ENCODE measurements at regions not wholly inside any gene's neighbourhood (a gene's known extent, or its start where the extent isn't known, plus 50 kb on each side); places are given as distances from the start of the nearest gene placed in this dataset.

GRCh38 chr14:100398044-100398443 is 74.9 kb downstream of the SLC25A47 start:
- Histone ChIP-seq H2AFZ (ENCODE audit: low read length) (no peak overlapping the region), H3K36me3 (ENCODE audit: control insufficient read depth, insufficient read depth, low read length) (no peaks in the 10 kb centered on the region), H3K27me3 (ENCODE audit: control insufficient read depth, insufficient read depth, low read length) (no peaks in the 10 kb centered on the region), H4K20me1 (ENCODE audit: control insufficient read depth, extremely low read depth, insufficient read depth, low read length) (no peaks in the 10 kb centered on the region), H3K79me2 (ENCODE audit: control insufficient read depth, insufficient read depth, low read length) (peaks cover 5% of the 10 kb centered on the region), H3K4me2 (ENCODE audit: extremely low read depth, insufficient read depth, low read length) (no peak overlapping the region), H3K9me3 (ENCODE audit: control insufficient read depth, insufficient read depth, low read depth, low read length) (no peaks in the 10 kb centered on the region), H3K4me3 (replicated peaks in 1 of 4; ENCODE audit: control extremely low read depth in 1 of 4, insufficient read depth in 1 of 4, low read depth in 3 of 4, low read length in 4 of 4) (no peak overlapping the region), H3K9ac (ENCODE audit: insufficient read depth, low read length) (no peak overlapping the region), H3K27ac (ENCODE audit: insufficient read depth, low read length) (no peak overlapping the region), H3K4me1 (ENCODE audit: control insufficient read depth, extremely low read depth, insufficient read depth, low read length) (no peaks in the 10 kb centered on the region)
- DNase-seq (ENCODE audit: low read depth in 2 of 2), result no peak
- TF ChIP-seq CTCF (conservative IDR thresholded peaks at IDR 0.05 in 1 of 2, IDR thresholded peaks at IDR 0.05 in 1 of 2; ENCODE audit: low read depth in 1 of 2, low read length in 2 of 2) (no peak), EZH2 (IDR thresholded peaks at IDR 0.05; ENCODE audit: low read length, missing control alignments) (no peak)

- Histone ChIP-seq H3K36me3 (ENCODE audit: control insufficient read depth, insufficient read depth, low read length) (no peaks in the 10 kb centered on the region), H3K79me2 (ENCODE audit: control insufficient read depth, insufficient read depth, low read length) (no peaks in the 10 kb centered on the region), H4K20me1 (ENCODE audit: control insufficient read depth, extremely low read depth, insufficient read depth, low read length) (no peaks in the 10 kb centered on the region), H3K4me2 (ENCODE audit: extremely low read depth, insufficient read depth, low read length) (no peak overlapping the region), H3K27me3 (ENCODE audit: control insufficient read depth, insufficient read depth, low read length) (no peaks in the 10 kb centered on the region), H3K9me3 (ENCODE audit: control insufficient read depth, insufficient read depth, low read depth, low read length) (no peaks in the 10 kb centered on the region), H3K27ac (ENCODE audit: insufficient read depth, low read length) (no peak overlapping the region), H2AFZ (ENCODE audit: low read length) (no peak overlapping the region), H3K4me3 (replicated peaks in 1 of 4; ENCODE audit: control extremely low read depth in 1 of 4, insufficient read depth in 1 of 4, low read depth in 3 of 4, low read length in 4 of 4) (no peak overlapping the region), H3K4me1 (ENCODE audit: control insufficient read depth, extremely low read depth, insufficient read depth, low read length) (no peaks in the 10 kb centered on the region), H3K9ac (ENCODE audit: insufficient read depth, low read length) (no peak overlapping the region)
- TF ChIP-seq EZH2 (IDR thresholded peaks at IDR 0.05; ENCODE audit: low read length, missing control alignments), result no peak
- no peak for TF ChIP-seq CTCF (conservative IDR thresholded peaks at IDR 0.05 in 1 of 2, IDR thresholded peaks at IDR 0.05 in 1 of 2; ENCODE audit: low read depth in 1 of 2, low read length in 2 of 2)
- DNase-seq (ENCODE audit: low read depth in 2 of 2), result no peak
These were observed 76.1 kb downstream of the SLC25A47 start for GRCh38 chr14:100399052-100399849.

- Histone ChIP-seq H3K4me3 (replicated peaks in 1 of 4; ENCODE audit: control extremely low read depth in 1 of 4, insufficient read depth in 1 of 4, low read depth in 3 of 4, low read length in 4 of 4) (no peak overlapping the region), H3K9me3 (ENCODE audit: control insufficient read depth, insufficient read depth, low read depth, low read length) (no peaks in the 10 kb centered on the region), H3K4me1 (ENCODE audit: control insufficient read depth, extremely low read depth, insufficient read depth, low read length) (no peaks in the 10 kb centered on the region), H2AFZ (ENCODE audit: low read length) (no peak overlapping the region), H3K79me2 (ENCODE audit: control insufficient read depth, insufficient read depth, low read length) (no peaks in the 10 kb centered on the region), H3K9ac (ENCODE audit: insufficient read depth, low read length) (no peak overlapping the region), H3K36me3 (ENCODE audit: control insufficient read depth, insufficient read depth, low read length) (no peaks in the 10 kb centered on the region), H3K27me3 (ENCODE audit: control insufficient read depth, insufficient read depth, low read length) (no peaks in the 10 kb centered on the region), H3K27ac (ENCODE audit: insufficient read depth, low read length) (no peak overlapping the region), H3K4me2 (ENCODE audit: extremely low read depth, insufficient read depth, low read length) (no peak overlapping the region), H4K20me1 (ENCODE audit: control insufficient read depth, extremely low read depth, insufficient read depth, low read length) (no peaks in the 10 kb centered on the region)
- TF ChIP-seq EZH2 (IDR thresholded peaks at IDR 0.05; ENCODE audit: low read length, missing control alignments), result no peak
- no peak for TF ChIP-seq CTCF (conservative IDR thresholded peaks at IDR 0.05 in 1 of 2, IDR thresholded peaks at IDR 0.05 in 1 of 2; ENCODE audit: low read depth in 1 of 2, low read length in 2 of 2)
- no peak for DNase-seq (ENCODE audit: low read depth in 2 of 2)
These were observed 77.0 kb downstream of the SLC25A47 start for GRCh38 chr14:100400115-100400514.

Data from fibroblast of lung (primary cell).